HG02970 (cell line): ENCODE measurements at regions not wholly inside any gene's neighbourhood (a gene's known extent, or its start where the extent isn't known, plus 50 kb on each side); places are given as distances from the start of the nearest gene placed in this dataset.

Experiments
- ATAC-seq: cut with Tn5 transposase; IDR thresholded peaks from one replicate; pipeline ENCODE4 v1.9.1; 2021; ENCODE audit warnings: mild to moderate bottlenecking, moderate library complexity, moderate number of reproducible peaks; ENCODE audit not compliant: unreplicated experiment, low FRiP score

DNA sequence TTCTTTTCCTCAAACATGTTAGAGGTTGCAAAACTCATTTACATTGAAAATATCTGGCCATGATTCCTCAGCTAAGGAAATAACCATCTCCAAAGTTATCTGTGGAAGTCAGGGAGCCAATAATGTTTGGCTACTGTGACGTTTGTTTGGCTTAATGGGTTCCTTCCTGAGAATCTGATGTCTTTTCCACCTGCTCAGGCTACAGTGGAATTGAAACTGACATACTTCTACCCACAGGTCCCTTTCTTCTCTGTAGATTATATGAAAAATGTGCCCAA lies 221.1 kb upstream of the XYLT1 start:
- ATAC-seq: no peak

DNA sequence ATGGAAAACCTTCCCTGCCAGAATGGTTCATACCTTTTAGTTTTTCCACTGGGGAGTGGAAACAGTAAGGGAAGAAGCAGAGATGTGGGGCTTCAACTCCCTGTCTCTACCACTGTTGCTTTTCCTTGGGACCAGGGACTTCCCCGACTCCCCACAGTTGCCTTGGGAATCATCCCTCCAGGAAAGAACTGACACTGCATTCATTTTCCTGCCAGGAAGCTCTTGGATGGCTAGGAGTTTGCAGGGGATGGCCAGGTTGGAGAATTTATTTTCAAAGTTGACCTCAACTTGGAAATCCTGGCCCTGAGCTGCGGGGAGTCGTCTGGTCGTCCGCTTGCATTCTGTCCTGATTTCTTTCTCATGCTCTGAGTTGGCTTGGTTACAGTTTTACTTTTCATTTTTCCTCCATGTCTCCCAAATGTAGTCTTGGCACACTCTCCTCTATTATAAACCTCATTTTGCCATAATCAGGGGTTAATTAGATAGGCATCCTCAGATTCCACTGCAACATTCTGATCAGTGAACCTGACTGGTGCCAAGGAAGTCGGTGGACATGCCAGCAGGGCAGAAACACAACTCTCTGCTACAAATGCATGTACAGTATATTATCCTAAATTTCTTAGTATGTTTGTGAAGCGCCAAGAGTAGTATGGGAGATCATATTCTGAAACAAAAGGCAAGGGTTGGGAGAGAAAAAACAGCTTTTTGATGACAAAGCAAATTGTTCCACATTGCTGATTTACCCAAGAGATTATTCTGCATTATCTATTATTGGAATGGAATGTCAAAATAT lies 220.5 kb upstream of the XYLT1 start:
- ATAC-seq: no peak

DNA sequence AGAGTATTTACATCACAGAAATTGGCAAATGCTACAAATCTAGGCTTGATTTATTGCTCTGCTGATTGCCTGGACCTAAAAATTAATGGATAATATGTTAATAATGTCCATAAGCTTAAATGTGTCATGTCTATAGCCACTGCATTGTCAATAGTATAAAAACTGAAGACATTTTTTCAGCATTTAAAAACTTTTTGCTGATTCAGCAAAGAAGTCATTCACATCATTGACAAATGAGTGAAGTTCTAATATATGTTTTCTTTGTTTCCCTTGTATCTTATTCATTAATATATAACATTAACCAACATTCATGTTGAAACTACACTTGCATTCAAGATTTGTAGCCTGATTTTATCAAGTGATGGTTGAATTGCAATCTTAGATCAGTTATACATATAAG lies 214.7 kb upstream of the XYLT1 start:
- ATAC-seq: no peak

DNA sequence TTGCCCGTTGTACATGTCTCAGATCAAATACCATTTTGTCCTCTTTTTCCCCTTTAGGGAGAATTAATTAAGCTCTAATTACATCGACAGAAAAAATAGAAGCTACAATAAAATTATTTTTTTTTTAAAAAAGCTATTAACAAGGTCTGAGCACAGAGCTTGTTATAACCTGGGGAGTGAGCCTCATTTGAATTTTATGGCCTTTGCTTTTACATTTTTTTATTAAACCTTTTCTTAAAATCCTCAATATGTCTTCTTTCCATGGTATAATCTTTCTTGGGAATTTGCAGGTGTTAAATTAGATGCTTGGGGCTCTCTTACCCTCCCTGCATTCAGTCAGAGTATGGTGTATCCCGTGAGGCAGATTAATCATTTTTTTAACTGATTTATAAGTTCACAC lies 212.5 kb upstream of the XYLT1 start:
- no peak for ATAC-seq

DNA sequence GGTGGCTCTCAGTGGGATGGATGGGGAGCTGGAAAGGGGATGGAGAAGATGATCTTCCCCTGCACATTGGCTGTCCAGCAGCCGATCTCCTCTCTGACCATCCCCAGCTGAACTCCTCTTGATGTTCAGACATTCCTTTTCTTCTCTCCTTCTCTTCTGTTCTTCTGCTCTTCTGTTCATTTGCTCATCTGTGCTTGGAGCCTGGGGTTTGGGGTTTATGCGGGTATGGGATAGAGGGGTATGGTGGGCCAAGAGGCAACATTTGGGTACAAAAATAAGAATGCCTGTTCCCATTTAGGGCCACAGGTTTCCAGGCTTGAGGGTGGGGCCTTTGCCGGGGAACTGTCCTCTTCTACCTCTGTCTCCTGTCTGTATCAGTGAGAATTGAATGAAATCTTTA lies 205.4 kb upstream of the XYLT1 start:
- ATAC-seq: no peak

DNA sequence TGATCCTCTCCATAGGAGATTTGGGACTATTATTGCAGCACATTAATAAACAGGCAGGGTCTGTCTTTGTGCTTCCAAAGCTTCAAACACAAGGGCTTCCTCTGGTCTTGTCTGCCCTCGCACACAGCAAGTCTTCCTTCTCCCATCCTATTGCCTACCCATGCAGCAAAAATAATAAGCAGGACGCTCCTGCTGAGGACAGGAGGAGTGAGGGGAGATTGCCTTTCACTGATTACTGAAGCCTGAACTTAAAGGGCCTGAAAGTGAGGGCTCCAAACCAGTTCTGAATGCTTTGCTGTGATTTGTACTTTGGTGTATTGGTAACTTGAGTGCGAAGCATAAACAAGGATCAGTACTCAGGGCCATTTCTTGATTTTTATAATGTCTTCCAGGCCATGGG lies 197.6 kb upstream of the XYLT1 start:
- no peak for ATAC-seq

DNA sequence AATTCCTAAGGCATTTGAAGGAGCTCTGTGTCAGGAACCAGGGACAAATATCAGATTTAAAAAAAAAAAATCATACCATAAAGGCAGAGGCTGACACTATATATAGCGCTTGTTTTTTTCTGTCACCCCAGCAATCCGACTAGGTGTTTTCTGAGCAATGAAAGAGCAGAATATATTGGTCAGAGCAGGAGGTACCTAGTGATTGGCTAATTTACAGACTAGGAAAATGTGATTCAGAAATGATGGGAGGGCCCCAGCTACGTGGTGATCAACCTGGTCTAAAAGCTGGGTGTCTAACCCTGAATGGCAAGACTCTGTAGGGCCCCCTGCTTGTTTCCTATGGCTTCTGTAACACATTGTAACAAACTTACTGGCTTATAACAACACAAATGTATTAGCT lies 195.5 kb upstream of the XYLT1 start:
- ATAC-seq: no peak

DNA sequence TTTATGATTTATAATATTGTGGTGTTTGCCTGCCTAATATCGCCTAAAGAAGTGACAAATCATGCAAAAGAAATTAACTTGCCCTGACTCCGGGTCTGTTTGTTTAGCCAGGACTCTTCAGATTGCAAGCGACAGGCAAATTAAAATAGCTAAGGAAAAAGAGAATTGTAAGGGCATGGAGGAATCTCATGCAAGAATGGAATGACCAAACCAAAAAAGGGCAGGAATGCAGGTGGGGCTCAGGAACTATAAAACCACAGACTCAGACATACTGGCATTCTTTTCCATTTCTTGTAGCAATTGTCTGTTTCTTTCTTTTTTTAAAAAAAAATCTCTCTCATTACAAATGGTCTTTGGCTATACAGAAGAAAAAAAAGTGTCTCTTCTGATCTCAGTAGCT lies 188.1 kb upstream of the XYLT1 start:
- no peak for ATAC-seq

DNA sequence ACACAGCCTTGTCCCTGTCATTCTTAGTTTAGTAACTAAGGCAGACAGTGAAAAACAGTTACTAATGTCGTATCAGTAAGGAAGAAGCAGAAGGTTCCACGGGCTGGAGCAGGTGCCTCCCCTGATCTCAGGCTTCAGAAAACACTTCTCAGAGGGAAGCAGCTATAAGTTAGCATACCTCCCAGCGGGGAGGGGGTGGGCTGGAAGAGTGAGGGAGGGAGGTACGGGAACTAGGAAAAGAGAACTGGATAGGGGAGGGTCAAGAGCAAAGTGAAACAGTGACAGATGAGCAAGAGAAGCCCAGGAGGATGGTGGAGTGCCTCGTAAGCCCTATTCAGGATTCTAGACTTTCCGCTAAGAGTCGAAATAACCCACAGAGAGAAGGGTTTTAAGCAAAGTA lies 186.3 kb upstream of the XYLT1 start:
- ATAC-seq: no peak

DNA sequence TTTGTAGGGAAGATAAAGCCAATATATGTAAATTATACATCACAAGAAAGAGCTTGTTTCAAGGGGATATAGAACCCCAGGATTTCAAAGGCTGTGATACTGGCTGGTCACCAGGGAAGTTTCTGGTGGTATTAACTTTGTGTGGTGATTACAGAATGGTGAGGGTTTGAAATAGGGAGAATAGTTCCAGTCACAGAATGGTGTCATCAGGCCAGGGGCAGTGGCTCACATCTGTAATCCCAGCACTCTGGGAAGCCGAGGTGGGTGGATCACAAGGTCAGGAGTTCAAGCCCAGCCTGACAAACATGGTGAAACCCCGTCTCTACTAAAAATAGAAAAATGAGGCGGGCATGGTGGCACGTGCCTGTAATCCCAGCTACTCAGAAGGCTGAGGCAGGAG lies 183.8 kb upstream of the XYLT1 start:
- ATAC-seq: no peak

DNA sequence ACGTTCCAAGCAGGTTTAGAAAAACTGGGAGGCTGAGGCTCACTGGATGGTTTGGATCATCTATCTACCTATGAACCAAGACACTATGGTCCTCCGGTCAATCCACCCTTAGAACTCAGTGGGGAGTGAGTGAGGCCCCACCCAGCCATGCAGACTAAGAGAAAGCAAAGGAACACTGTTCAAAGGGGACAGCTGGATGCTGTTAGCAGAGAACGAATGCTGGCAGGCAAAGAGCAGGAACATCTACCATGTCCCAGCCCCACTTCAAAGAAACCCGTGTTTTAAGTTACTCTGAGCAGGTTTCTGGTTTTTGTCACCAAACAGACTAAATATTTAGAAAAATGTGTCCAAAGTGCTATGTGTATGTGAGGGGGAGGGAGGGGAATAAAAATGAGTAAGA lies 183.4 kb upstream of the XYLT1 start:
- no peak for ATAC-seq

DNA sequence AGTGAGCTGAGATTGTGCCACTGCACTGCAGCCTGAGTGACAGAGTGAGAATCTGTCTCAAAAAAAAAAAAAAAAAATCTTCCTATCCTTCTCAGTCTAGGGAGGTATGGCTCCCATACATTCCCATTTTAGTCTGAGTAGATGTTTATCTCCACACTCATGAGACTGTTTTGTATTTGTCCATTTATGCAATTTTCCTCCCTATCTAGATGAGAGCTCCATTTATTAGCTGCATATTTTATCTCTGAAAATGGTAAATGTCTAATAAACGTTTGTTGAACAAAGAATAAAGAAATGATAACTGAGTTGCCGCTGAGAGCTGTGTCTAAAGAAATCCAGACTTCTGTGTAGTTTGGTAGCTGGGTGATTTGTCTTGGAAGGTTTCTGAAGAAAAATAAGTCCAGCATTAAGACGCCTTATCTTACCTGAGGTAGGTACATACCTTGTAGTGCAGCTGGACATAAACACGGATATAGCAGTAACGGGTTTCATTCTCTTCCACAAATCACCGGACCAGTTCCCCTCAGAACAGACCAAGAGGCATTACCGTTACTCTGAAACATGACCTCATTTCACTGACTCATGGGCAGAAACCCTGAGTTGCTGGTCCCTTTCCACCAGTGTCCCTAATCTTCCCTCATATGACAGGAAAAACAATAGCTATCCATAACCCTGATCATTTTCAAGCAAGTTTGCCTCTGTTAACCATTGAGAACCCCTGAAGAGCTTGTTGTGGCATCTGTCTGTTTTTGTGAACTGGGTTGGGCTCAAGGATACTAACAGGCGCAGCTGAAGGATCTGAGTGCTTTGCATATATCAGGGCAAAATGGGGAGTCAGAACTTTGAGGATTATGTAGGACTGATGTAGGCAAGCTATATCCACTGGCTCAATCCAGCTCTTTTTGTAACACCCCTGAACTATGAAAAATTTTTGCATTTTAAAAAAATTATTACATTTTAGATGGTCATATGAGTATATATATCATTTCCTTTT lies 177.4 kb upstream of the XYLT1 start:
- ATAC-seq: no peak

DNA sequence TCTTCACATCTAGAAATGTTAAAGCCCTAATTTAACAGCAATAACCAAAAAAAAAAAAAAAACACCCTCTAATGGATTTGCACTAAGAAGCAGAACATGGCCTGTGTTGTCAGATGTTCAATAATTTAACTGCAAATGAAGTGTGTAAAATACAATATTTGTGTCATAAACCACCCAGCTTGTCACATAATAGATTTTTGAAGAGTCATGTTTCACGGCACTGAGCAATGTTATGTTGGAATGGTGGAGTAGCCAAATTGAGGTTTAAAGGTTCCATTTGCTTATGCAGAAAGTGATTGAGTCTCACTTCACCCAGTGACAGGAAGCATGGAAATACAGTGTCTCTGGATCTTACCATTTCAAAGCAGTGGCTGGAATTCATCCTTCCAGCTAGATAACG lies 173.2 kb upstream of the XYLT1 start:
- no peak for ATAC-seq

DNA sequence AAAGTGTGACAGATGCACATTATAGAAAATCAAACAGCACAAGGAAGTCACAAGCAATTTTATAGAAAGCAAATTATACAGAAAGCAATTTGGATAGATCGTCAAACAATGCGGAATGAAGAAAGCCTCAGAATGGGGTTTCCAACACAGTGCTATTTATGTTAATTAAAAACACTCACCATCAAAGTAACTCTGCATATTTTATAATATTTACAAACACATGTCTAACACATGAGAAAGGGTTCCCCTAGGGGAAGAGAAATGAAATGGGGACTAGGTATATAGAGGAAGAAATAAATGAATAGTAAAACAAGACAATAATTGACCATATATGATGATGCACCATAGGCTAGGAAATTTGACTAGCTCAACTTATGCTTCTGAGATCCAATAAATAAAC lies 171.2 kb upstream of the XYLT1 start:
- no peak for ATAC-seq

DNA sequence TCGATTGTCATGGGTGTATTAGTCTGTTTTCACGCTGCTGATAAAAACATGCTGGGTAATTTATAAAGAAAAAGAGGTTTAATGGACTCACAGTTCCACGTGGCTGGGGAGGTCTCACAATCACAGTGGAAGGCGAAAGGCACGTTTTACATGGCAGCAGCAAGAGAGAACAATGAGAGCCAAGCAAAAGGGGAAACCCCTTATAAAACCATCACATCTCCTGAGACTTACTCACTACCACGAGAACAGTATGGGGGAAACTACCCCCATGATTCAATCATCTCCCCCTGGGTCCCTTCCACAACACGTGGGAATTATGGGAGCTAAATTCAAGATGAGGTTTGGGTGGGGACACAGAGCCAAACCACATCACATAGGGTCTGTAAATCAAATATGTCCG lies 167.4 kb upstream of the XYLT1 start:
- no peak for ATAC-seq

DNA sequence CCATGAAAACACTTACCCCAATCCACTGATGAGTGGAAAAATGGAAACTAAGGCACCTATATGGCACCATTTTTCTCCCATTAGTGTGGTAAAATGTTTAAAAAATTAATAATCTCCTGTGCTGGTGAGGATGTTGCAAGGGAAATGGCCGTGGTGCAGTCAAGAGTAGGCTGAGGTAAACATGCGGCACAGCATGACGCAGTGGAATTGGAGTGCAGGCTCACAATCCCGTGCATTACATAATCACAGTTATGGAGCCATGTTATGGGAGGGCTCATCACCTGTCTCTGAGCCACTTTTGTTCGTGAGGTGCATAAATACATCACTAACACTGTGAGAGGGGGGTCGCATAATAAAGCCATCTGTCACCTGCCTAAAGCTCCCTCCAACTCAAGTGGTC lies 164.4 kb upstream of the XYLT1 start:
- no peak for ATAC-seq

DNA sequence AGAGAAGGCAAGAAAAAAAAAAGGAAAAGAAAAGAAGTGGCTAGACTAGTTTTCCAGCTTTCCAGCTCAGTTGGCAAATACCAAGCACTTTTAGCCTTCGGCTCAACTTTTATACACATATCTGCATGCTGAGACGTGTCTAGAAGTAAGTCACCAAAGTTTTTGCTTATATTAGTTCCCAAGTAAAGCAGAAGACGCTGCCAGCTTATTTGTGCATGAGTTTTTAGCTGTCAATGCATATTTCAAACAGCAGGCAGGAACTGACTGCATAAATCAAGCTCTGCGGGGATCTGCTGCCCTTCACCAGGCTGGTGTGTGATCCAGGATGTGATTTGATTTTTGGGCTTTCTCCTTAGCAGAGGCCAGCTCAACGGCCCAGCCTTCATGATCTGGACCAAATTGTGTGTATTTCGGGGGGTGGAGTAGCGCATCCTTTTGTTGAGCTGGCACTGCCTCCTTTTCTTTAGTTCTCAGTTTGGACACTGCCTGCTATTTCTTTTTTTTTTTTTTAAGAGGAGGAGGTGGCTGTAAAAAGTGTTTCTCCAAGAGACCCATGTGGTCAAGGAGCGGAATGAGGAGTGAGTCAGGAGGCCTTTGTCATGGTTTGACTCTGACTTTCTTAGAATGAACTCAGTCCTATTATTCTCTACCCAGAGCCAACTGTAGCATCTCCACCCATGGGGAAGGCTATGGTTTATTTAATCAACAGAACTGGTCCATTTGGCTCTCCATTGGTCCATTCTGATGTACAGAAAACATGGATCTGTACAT lies 162.6 kb upstream of the XYLT1 start:
- no peak for ATAC-seq

DNA sequence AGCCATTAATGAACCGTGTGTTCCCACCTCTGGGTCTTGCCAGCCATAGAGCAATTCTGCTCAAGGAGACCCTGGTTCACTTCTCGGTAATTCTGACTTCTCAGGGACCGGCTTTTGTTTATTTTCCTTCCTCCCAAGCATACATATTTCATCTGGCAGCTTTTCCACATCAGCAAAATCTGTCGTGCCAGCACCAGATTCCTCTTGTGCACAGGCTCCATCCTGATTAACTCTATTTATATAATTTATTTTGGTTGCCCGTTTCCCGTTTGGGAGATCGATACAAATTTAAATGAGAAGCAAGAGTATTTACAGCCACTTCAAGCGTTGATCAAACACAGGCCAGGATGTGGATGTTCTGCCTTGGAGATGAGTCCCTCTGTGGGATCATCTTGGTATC lies 161.9 kb upstream of the XYLT1 start:
- ATAC-seq: no peak

DNA sequence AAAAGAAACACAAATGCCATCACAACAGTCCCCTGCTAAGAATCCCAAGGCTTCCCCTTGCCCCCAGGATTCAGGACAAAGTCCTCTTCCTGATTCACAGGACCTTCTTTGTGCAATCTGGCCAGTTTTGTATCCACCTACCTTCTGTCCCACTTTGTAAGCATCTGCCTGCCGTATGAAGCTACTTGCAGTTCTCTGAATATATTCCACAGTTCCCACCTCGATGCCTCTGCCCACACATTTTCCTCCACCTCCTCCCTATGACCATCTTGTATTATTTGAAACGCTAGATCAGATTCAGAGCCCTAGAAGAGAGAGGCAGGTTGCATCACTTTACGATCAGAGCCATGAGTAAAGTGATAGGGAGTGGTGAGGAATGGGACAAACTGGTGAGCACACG lies 159.2 kb upstream of the XYLT1 start:
- ATAC-seq: no peak

DNA sequence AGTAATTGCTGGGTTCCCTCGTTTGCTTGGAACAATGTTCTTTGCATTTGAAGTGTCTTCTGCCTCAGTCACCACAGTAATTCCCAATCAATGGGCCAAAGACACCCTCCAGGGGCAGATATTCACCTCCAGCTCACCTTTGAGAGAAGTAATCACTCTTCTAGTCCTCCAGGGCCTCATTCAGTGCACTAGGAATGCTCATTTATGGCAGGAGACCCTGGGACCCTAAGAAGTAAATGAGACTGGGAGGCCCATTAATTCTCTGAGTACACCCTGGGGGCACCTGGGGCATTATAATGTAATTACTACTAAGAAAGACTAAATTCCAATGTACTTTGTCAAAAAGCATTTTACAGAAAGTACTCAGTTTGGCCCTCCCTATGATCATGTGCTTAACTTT lies 158.2 kb upstream of the XYLT1 start:
- ATAC-seq: no peak

DNA sequence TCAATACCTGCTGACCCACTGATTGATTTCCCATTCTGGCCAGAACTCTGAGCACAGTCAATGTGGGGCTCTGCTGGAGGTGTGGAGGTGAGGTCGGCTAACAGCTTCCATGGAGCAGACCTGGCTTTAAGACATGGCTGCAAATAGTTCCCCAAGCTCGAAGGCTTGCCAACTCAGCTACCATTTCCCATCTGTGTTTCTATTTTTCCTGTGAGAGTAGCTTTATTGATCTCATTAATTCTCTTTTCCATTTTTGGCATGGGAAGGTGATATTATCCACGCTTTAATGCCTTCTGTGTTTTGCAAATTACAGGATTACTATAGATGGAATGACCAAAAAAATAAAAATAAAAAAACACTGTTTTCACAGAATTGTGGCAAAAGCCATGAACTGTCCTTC lies 151.6 kb upstream of the XYLT1 start:
- no peak for ATAC-seq
